ENCODE measurements at regions not wholly inside any gene's neighbourhood (a gene's known extent, or its start where the extent isn't known, plus 50 kb on each side); places are given as distances from the start of the nearest gene placed in this dataset.

DNA sequence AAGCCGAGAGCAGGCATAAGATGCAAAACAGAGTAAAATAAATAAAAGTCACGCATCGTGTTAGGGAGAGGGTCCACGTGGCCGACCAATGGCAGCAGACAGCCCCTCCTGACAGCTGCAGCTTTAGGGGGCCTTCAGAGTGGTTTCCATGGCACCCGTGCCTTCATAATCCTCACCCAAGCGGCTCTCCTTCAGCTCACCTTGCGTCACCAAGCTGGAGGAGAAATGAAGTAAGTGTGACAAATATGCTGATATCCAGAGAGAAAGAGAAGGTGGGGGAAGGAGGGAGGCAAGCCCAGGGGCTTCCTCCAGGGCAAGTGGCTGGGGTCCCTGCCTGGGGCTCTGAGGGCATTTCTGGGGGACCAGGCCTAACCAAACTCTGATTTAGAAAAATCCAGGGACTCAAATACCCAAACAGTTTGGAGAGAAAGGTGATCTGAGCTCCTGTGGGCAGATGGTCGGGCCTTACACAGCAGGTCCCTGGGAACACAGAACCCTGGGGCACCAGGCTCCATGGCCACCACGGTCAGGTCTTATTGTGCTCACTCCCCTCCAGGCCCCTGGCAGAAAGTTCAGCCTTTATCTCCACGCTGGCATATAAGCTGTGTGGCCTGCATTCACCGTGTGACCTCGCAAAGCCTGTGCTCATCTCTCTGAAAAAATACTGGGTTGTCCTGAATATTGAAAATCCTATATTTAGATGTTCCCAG, 80.7 kb upstream of the TNRC6C start:
- no peak overlapping the region for H3K4me3 Mint-ChIP-seq
- peaks cover 9% of the 10 kb centered on the region for H3K9me3 Mint-ChIP-seq
- H3K27ac Mint-ChIP-seq, result no peak overlapping the region
- peaks cover 51% of the 10 kb centered on the region for H3K4me1 Mint-ChIP-seq
- DNase-seq (ENCODE audit: low spot score in 2 of 2) (no peak), ATAC-seq (no peak)
- H3K36me3 Mint-ChIP-seq, result peaks cover 9% of the 10 kb centered on the region

GRCh38 chr17:77879226-77879895, 79.1 kb upstream of the TNRC6C start:
- Mint-ChIP-seq H3K27ac (no peak overlapping the region), H3K4me1 (peaks cover 57% of the 10 kb centered on the region), H3K4me3 (no peak overlapping the region), H3K9me3 (peaks cover 9% of the 10 kb centered on the region), H3K36me3 (peaks cover 4% of the 10 kb centered on the region)
- ATAC-seq (no peak), DNase-seq (ENCODE audit: low spot score in 2 of 2) (no peak)

GRCh38 chr17:77879896-77880280, 78.6 kb upstream of the TNRC6C start:
- Mint-ChIP-seq H3K4me1 (peaks cover 58% of the 10 kb centered on the region), H3K27ac (no peak overlapping the region)

DNA sequence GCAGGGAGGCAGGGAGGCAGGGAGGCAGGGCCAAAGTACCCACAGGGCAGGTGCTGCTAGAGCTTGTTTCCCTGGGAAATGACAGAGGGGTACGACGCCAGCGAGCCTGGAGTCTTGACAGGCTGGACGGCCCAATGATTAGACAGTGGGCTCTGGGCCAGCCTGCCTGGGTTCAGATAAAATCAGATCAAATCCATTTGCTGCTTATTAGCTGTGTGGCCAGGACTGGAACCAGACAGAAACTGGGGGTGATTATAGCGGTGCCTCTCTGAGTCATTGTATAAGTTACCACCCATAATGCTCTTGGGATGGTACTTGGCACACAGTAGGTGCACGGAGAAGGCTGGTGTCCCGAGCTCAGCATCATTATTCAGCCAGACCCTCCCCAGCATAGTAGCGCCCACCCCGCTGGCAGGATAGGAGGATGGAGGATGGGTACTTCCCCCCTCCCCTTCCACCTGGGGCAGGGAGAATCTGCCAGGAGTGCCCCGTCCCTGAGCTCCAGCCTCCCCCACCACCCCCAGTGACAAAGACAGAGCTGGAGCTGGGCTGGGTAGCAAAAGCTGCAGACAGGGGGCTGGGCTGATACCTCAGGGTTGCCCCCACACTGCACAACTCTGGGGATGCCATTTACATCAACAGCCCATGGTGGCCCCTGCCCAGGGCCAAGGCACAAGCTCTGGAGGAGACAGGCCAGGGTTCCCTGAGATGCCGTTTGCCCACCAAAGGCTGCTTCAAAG, 77.6 kb upstream of the TNRC6C start:
- peak overlapping the region; percentile 95 for H3K27ac Mint-ChIP-seq
- DNase-seq (ENCODE audit: low spot score in 2 of 2) (no peak), ATAC-seq (no peak)
- peaks cover 3% of the 10 kb centered on the region for H3K9me3 Mint-ChIP-seq
- peaks cover 4% of the 10 kb centered on the region for H3K36me3 Mint-ChIP-seq
- H3K4me1 Mint-ChIP-seq, result peaks cover 62% of the 10 kb centered on the region
- H3K4me3 Mint-ChIP-seq, result peak overlapping the region; percentile 70

More at GRCh38 chr17:77879896-77880280, 78.6 kb upstream of the TNRC6C start:
- DNase-seq (ENCODE audit: low spot score in 2 of 2) (no peak), ATAC-seq (no peak)
- H3K9me3 Mint-ChIP-seq, result peaks cover 9% of the 10 kb centered on the region
- H3K36me3 Mint-ChIP-seq, result peaks cover 4% of the 10 kb centered on the region
- no peak overlapping the region for H3K4me3 Mint-ChIP-seq

GRCh38 chr17:77881545-77881944, 77.0 kb upstream of the TNRC6C start:
- ATAC-seq (peak; percentile 78), DNase-seq (ENCODE audit: low spot score in 2 of 2) (peak; percentile 56 to 87)
- no peaks in the 10 kb centered on the region for H3K9me3 Mint-ChIP-seq
- peaks cover 4% of the 10 kb centered on the region for H3K36me3 Mint-ChIP-seq
- H3K4me3 Mint-ChIP-seq, result peak overlapping the region; percentile 70
- H3K4me1 Mint-ChIP-seq, result peaks cover 69% of the 10 kb centered on the region
- H3K27ac Mint-ChIP-seq, result peak overlapping the region; percentile 95

- peaks cover 74% of the 10 kb centered on the region for H3K4me1 Mint-ChIP-seq
- DNase-seq (ENCODE audit: low spot score in 2 of 2) (peak in 1 of 2 donors; percentile 57), ATAC-seq (no peak)
- peak overlapping the region; percentile 95 for H3K27ac Mint-ChIP-seq
- no peaks in the 10 kb centered on the region for H3K9me3 Mint-ChIP-seq
- H3K36me3 Mint-ChIP-seq, result peaks cover 4% of the 10 kb centered on the region
- peak overlapping the region; percentile 70 for H3K4me3 Mint-ChIP-seq
Observed at GRCh38 chr17:77882040-77882439, 76.5 kb upstream of the TNRC6C start.

GRCh38 chr17:77882481-77883212, 75.9 kb upstream of the TNRC6C start:
- Mint-ChIP-seq H3K4me3 (peak overlapping the region; percentile 70), H3K4me1 (peaks cover 75% of the 10 kb centered on the region), H3K27ac (peak overlapping the region; percentile 95), H3K36me3 (peaks cover 4% of the 10 kb centered on the region), H3K9me3 (no peaks in the 10 kb centered on the region)
- ATAC-seq (peak; percentile 91), DNase-seq (ENCODE audit: low spot score in 2 of 2) (peak; percentile 43 to 84)

DNA sequence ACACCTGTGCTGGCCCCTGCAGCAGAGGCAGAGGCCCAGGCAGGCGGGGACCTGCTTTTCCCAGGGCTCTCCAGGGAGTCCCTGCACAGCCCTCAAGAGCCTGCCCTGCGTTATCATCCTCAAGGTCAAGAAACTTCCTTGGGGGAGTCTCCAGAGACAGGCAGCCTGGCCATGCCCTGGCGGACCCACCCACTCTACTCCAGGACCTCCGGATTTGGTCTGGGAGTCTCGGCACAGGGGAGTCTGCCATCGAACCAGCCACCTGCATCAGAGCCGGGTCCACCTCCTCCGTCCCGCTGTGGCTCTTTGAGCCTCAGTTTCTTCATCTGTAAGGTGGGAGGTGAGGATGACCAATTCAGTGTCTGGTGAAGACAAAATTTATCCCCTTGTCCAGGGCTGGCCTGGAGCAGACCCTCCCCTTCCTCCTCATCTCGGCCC, 75.3 kb upstream of the TNRC6C start:
- Mint-ChIP-seq H3K9me3 (no peaks in the 10 kb centered on the region), H3K4me3 (peak overlapping the region; percentile 70), H3K4me1 (peaks cover 78% of the 10 kb centered on the region)

DNA sequence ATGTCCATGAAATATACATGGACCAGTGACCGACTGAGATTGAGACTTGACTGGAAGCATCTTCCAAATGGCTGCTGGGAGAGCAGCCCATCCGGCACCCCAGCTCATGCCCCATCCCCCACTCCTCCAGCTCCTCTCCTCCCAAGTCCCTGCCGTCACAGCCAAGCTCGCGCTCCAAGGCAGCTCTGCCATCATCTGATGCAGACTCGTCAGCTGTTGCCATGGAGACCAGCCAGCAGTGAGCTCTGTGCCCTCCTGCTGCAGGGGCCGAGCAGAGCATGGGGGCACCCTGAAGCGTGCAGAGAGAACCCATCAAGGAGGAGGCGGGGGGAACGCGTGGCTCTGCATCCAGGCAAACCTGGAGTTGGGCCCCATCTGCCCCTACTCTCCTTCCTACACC, 74.5 kb upstream of the TNRC6C start:
- ATAC-seq (no peak), DNase-seq (ENCODE audit: low spot score in 2 of 2) (no peak)
- Mint-ChIP-seq H3K4me3 (peak overlapping the region; percentile 41), H3K27ac (peak overlapping the region; percentile 95), H3K36me3 (peaks cover 4% of the 10 kb centered on the region), H3K9me3 (no peaks in the 10 kb centered on the region), H3K4me1 (peaks cover 86% of the 10 kb centered on the region)

More for the DNA sequence above, 75.3 kb upstream of the TNRC6C start:
- H3K27ac Mint-ChIP-seq, result peak overlapping the region; percentile 95
- ATAC-seq (no peak), DNase-seq (ENCODE audit: low spot score in 2 of 2) (no peak)
- peaks cover 4% of the 10 kb centered on the region for H3K36me3 Mint-ChIP-seq

- no peak for DNase-seq (ENCODE audit: low spot score in 2 of 2)
- peak overlapping the region; percentile 95 for H3K27ac Mint-ChIP-seq
- no peaks in the 10 kb centered on the region for H3K9me3 Mint-ChIP-seq
- H3K36me3 Mint-ChIP-seq, result peaks cover 4% of the 10 kb centered on the region
- H3K4me3 Mint-ChIP-seq, result no peak overlapping the region
- no peak for ATAC-seq
- peaks cover 80% of the 10 kb centered on the region for H3K4me1 Mint-ChIP-seq
Observed at GRCh38 chr17:77884967-77885641, 73.4 kb upstream of the TNRC6C start.

DNA sequence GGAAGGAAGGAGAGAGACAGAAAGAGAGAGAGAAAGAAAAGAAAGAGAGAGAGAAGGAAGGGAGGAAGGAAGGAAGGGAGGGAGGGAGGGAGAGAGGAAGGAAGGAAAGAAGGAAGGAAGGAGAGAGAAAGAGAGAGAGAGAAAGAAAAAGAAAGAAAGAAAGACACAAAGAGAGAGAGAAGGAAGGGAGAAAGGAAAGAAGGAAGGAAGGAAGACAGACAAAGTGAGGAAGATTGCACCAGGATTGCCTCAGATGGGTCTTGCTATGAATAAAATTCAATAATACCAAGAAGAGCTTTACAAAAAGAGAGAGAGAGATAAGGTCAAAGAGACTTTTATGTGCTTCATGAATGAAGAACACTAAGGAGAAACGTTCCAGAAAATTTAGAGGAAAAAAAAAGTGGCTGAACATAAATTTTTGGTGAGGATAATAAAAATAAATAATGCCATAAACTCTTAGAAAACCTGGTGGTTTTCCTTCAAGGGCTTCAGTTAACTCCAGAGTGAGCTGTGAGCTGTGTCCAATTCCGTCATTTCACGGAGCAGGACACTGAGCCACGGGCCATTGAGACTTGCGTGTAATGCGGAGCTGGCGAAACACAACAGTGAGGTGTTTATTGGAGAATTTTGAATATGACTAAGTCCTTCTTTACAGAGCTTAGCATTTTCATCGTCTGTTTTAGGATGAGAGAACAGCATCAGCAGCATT, 72.7 kb upstream of the TNRC6C start:
- H3K4me3 Mint-ChIP-seq, result no peak overlapping the region
- peaks cover 72% of the 10 kb centered on the region for H3K4me1 Mint-ChIP-seq
- DNase-seq (ENCODE audit: low spot score in 2 of 2) (no peak), ATAC-seq (no peak)
- H3K27ac Mint-ChIP-seq, result peak overlapping the region; percentile 95
- peaks cover 4% of the 10 kb centered on the region for H3K36me3 Mint-ChIP-seq
- H3K9me3 Mint-ChIP-seq, result no peaks in the 10 kb centered on the region

GRCh38 chr17:77886387-77886728, 72.1 kb upstream of the TNRC6C start:
- ATAC-seq (no peak), DNase-seq (ENCODE audit: low spot score in 2 of 2) (no peak)
- Mint-ChIP-seq H3K4me3 (no peak overlapping the region), H3K9me3 (no peaks in the 10 kb centered on the region), H3K27ac (no peak overlapping the region), H3K36me3 (peaks cover 4% of the 10 kb centered on the region), H3K4me1 (peaks cover 67% of the 10 kb centered on the region)

DNA sequence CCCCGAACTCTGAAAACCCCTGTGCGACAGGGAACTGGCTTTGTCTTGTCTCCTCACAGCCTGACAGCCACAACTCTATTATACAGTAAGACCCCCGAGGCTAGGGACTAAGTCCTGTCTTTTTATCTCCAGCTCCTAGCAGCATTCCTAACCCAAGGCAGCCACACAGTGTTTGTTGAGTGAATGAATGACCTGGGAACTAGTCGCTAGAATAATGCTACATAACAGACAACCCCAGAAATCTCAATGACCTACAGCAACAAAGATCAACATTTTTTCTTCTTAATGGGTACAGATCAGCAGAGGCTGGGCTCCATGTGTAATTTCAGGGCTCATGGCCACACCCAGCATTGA, 71.4 kb upstream of the TNRC6C start:
- no peak for DNase-seq (ENCODE audit: low spot score in 2 of 2)
- peaks cover 60% of the 10 kb centered on the region for H3K4me1 Mint-ChIP-seq
- peak overlapping the region; percentile 74 for H3K27ac Mint-ChIP-seq
- H3K4me3 Mint-ChIP-seq, result peak overlapping the region; percentile 84
- no peaks in the 10 kb centered on the region for H3K9me3 Mint-ChIP-seq
- no peak for ATAC-seq
- peaks cover 4% of the 10 kb centered on the region for H3K36me3 Mint-ChIP-seq

Data from stimulated activated effector memory CD8-positive, alpha-beta T cell treated with anti-CD3 and anti-CD28 coated beads, Interleukin-12 subunit alpha, Interleukin-12 subunit beta, amount 100 ng/mL, for 72 hours (primary cell).